Ishikawa (cell line): ENCODE measurements at regions not wholly inside any gene's neighbourhood (a gene's known extent, or its start where the extent isn't known, plus 50 kb on each side); places are given as distances from the start of the nearest gene placed in this dataset.

Experiments used
- CREB1 ChIP-seq: IDR thresholded peaks from 2 replicates; pipeline ENCODE4 v1.6.1; 2012; ENCODE audit warnings: low read depth
- EP300 ChIP-seq: IDR thresholded peaks from 2 replicates; pipeline ENCODE4 v1.6.1; 2012; ENCODE audit warnings: borderline replicate concordance
- RAD21 ChIP-seq: IDR thresholded peaks from 2 replicates; pipeline ENCODE4 v1.6.1; 2012; ENCODE audit warnings: low read depth
- REST ChIP-seq: IDR thresholded peaks from 2 replicates; pipeline ENCODE4 v1.6.1; 2012; ENCODE audit warnings: low read depth, mild to moderate bottlenecking
- TAF1 ChIP-seq: IDR thresholded peaks from 2 replicates; pipeline ENCODE4 v1.6.1; 2012; ENCODE audit warnings: low read depth, mild to moderate bottlenecking

GRCh38 chr18:22641958-22642357 lies 224.2 kb upstream of the CTAGE1 start:
- TF ChIP-seq EP300 (no peak), REST (no peak), TAF1 (no peak), CREB1 (no peak), RAD21 (no peak)
